GM23338 (cell line): ENCODE measurements at regions not wholly inside any gene's neighbourhood (a gene's known extent, or its start where the extent isn't known, plus 50 kb on each side); places are given as distances from the start of the nearest gene placed in this dataset.

Experiments used
- ATAC-seq: fragments of 200-7000 bp; cut with Tn5 transposase; 3 replicates; pipeline ENCODE4 v1.9.1; 2020
- DNase-seq: peaks from one replicate; pipeline ENCODE4 v3.0.0-alpha.2; 2015; ENCODE audit warnings: low spot score
- H2AFZ ChIP-seq: fragments of 200-600 bp; sonication (generic); 2 replicates; pipeline ENCODE4 v1.8.0; 2016; ENCODE audit warnings: antibody characterized with exemption, mild to moderate bottlenecking, moderate library complexity
- H3F3A ChIP-seq: fragments of 200-600 bp; sonication (generic); replicated peaks from 2 replicates; pipeline ENCODE4 v1.8.0; 2017; ENCODE audit warnings: antibody characterized with exemption, mixed run types, low read depth
- H3K27ac ChIP-seq: fragments of 200-600 bp; sonication (generic); 2 replicates; pipeline ENCODE4 v1.6.1; 2016; ENCODE audit warnings: low read depth
- H3K27me3 ChIP-seq: fragments of 200-600 bp; sonication (generic); 2 replicates; pipeline ENCODE4 v1.8.0; 2016; ENCODE audit warnings: mild to moderate bottlenecking, mixed run types, moderate library complexity; ENCODE audit not compliant: insufficient read depth
- H3K36me3 ChIP-seq: fragments of 200-600 bp; sonication (generic); 2 replicates; pipeline ENCODE4 v1.8.0; 2016; ENCODE audit warnings: mild to moderate bottlenecking; ENCODE audit not compliant: insufficient read depth
- H3K4me1 ChIP-seq: fragments of 200-600 bp; sonication (generic); 2 replicates; pipeline ENCODE4 v1.8.0; 2016; ENCODE audit warnings: mild to moderate bottlenecking, moderate library complexity; ENCODE audit not compliant: insufficient read depth
- H3K4me2 ChIP-seq: fragments of 200-600 bp; sonication (generic); 2 replicates; pipeline ENCODE4 v1.7.1; 2017; ENCODE audit warnings: mixed run types
- H3K4me3 ChIP-seq: fragments of 200-600 bp; sonication (generic); 2 replicates; pipeline ENCODE4 v1.6.1; 2016; ENCODE audit warnings: mixed run types
- H3K79me2 ChIP-seq: fragments of 200-600 bp; sonication (generic); replicated peaks from 2 replicates; pipeline ENCODE4 v1.8.0; 2017; ENCODE audit warnings: mild to moderate bottlenecking; ENCODE audit not compliant: insufficient read depth
- H3K9me2 ChIP-seq: fragments of 200-600 bp; sonication (generic); 2 replicates; pipeline ENCODE4 v1.8.0; 2017; ENCODE audit not compliant: insufficient read depth
- H4K20me1 ChIP-seq: fragments of 200-600 bp; sonication (generic); replicated peaks from 2 replicates; pipeline ENCODE4 v1.8.0; 2017; ENCODE audit warnings: mild to moderate bottlenecking; ENCODE audit not compliant: insufficient read depth
- H3K27ac Mint-ChIP-seq: 2 replicates; pipeline ENCODE4 v1.8.0; 2020; ENCODE audit warnings: inconsistent platforms, mild to moderate bottlenecking, moderate library complexity, mixed read lengths
- H3K27me3 Mint-ChIP-seq: 3 replicates; pipeline ENCODE4 v1.8.0; 2022; ENCODE audit warnings: low read depth, mild to moderate bottlenecking, moderate library complexity, mixed read lengths, inconsistent platforms; ENCODE audit not compliant: insufficient read depth, poor library complexity
- H3K36me3 Mint-ChIP-seq: 3 replicates; pipeline ENCODE4 v1.8.0; 2021; ENCODE audit warnings: low read depth, mild to moderate bottlenecking, inconsistent platforms, moderate library complexity, mixed read lengths
- H3K4me1 Mint-ChIP-seq: 3 replicates; pipeline ENCODE4 v1.8.0; 2020; ENCODE audit warnings: mild to moderate bottlenecking, inconsistent platforms, mixed read lengths
- H3K4me3 Mint-ChIP-seq: 3 replicates; pipeline ENCODE4 v1.8.0; 2021; ENCODE audit warnings: moderate library complexity, mild to moderate bottlenecking, inconsistent platforms, mixed read lengths
- H3K9me3 Mint-ChIP-seq: 3 replicates; pipeline ENCODE4 v1.8.0; 2020; ENCODE audit warnings: moderate library complexity, mild to moderate bottlenecking, inconsistent platforms, mixed read lengths
- CREB1 ChIP-seq: fragments of 250-450 bp; sonication (Bioruptor Pico); IDR thresholded peaks from 2 replicates; pipeline ENCODE4 v1.5.0; 2020; ENCODE audit warnings: low read depth, mild to moderate bottlenecking, moderate library complexity
- ETS1 ChIP-seq: IDR thresholded peaks from 2 replicates; pipeline ENCODE4 v1.6.1; 2016; ENCODE audit warnings: antibody characterized with exemption
- EZH2 ChIP-seq: fragments of 200-600 bp; sonication (generic); IDR thresholded peaks from one replicate; pipeline ENCODE4 v1.8.0; 2017; ENCODE audit warnings: antibody characterized with exemption, mild to moderate bottlenecking, low read depth; ENCODE audit not compliant: unreplicated experiment
- EZH2phosphoT487 ChIP-seq: fragments of 200-600 bp; sonication (generic); IDR thresholded peaks from one replicate; pipeline ENCODE4 v1.8.1; 2018; ENCODE audit warnings: antibody characterized with exemption; ENCODE audit not compliant: unreplicated experiment
- JUNB ChIP-seq: IDR thresholded peaks from one replicate; pipeline ENCODE4 v1.6.1; 2016; ENCODE audit warnings: antibody characterized with exemption; ENCODE audit not compliant: unreplicated experiment
- NANOG ChIP-seq: IDR thresholded peaks from 2 replicates; pipeline ENCODE4 v1.6.1; 2016; ENCODE audit warnings: antibody characterized with exemption, borderline replicate concordance
- POLR2AphosphoS5 ChIP-seq: IDR thresholded peaks from 2 replicates; pipeline ENCODE4 v1.6.1; 2016; ENCODE audit warnings: antibody characterized with exemption, low read depth
- STAT1 ChIP-seq: IDR thresholded peaks from one replicate; pipeline ENCODE4 v1.6.1; 2016; ENCODE audit warnings: antibody characterized with exemption; ENCODE audit not compliant: unreplicated experiment
- ZNF114 ChIP-seq: fragments of 250-450 bp; sonication (Bioruptor Pico); IDR thresholded peaks from 2 replicates; pipeline ENCODE4 v1.5.0; 2020; ENCODE audit warnings: mild to moderate bottlenecking, moderate library complexity
- ZNF331 ChIP-seq: fragments of 250-450 bp; sonication (Bioruptor Pico); IDR thresholded peaks from 2 replicates; pipeline ENCODE4 v1.5.0; 2020; ENCODE audit warnings: low read depth, mild to moderate bottlenecking, moderate library complexity
- TF ChIP-seq, protein P1 (sequence below): IDR thresholded peaks from one replicate; pipeline ENCODE4 v1.6.1; 2018; ENCODE audit warnings: antibody characterized with exemption; ENCODE audit not compliant: unreplicated experiment
- TF ChIP-seq, protein P2 (sequence below), 2 experiments: fragments of 200-600 bp in 1 of 2; sonication (generic) in 1 of 2; conservative IDR thresholded peaks; 2 replicates each; pipeline versions ENCODE4 v1.5.1 to v1.6.1; 2016 to 2017; ENCODE audit warnings: antibody characterized with exemption in 2 of 2, low read depth in 2 of 2, mild to moderate bottlenecking in 2 of 2, moderate library complexity in 1 of 2

DNA sequence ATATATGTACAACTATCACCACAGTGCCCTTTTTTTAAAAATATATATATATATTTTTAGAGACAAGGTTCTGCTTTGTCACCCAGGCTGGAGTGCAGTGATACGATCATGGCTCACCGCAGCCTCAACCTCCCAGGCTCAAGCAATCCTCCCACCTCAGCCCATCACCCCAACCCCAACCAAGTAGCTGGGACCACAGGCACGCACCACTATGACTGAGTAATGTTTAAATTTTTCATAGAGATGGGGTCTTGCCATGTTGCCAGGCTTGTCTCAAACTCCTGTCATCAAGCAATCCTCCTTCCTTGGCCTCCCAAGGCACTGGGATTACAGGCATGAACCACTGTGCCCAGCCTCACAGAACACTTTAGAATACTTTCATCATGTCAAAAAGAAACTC lies 234.9 kb downstream of the SH2D4B start (continued):
- TF ChIP-seq, protein P1, sequence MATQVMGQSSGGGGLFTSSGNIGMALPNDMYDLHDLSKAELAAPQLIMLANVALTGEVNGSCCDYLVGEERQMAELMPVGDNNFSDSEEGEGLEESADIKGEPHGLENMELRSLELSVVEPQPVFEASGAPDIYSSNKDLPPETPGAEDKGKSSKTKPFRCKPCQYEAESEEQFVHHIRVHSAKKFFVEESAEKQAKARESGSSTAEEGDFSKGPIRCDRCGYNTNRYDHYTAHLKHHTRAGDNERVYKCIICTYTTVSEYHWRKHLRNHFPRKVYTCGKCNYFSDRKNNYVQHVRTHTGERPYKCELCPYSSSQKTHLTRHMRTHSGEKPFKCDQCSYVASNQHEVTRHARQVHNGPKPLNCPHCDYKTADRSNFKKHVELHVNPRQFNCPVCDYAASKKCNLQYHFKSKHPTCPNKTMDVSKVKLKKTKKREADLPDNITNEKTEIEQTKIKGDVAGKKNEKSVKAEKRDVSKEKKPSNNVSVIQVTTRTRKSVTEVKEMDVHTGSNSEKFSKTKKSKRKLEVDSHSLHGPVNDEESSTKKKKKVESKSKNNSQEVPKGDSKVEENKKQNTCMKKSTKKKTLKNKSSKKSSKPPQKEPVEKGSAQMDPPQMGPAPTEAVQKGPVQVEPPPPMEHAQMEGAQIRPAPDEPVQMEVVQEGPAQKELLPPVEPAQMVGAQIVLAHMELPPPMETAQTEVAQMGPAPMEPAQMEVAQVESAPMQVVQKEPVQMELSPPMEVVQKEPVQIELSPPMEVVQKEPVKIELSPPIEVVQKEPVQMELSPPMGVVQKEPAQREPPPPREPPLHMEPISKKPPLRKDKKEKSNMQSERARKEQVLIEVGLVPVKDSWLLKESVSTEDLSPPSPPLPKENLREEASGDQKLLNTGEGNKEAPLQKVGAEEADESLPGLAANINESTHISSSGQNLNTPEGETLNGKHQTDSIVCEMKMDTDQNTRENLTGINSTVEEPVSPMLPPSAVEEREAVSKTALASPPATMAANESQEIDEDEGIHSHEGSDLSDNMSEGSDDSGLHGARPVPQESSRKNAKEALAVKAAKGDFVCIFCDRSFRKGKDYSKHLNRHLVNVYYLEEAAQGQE = no peak
- TF ChIP-seq EZH2phosphoT487 = no peak
- no peak for TF ChIP-seq ETS1
- TF ChIP-seq, protein P2, sequence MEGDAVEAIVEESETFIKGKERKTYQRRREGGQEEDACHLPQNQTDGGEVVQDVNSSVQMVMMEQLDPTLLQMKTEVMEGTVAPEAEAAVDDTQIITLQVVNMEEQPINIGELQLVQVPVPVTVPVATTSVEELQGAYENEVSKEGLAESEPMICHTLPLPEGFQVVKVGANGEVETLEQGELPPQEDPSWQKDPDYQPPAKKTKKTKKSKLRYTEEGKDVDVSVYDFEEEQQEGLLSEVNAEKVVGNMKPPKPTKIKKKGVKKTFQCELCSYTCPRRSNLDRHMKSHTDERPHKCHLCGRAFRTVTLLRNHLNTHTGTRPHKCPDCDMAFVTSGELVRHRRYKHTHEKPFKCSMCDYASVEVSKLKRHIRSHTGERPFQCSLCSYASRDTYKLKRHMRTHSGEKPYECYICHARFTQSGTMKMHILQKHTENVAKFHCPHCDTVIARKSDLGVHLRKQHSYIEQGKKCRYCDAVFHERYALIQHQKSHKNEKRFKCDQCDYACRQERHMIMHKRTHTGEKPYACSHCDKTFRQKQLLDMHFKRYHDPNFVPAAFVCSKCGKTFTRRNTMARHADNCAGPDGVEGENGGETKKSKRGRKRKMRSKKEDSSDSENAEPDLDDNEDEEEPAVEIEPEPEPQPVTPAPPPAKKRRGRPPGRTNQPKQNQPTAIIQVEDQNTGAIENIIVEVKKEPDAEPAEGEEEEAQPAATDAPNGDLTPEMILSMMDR (conservative IDR thresholded peaks at IDR 0.05; ENCODE audit: low read depth in 2 of 2) = no peak
- no peak for TF ChIP-seq POLR2AphosphoS5
- no peak for TF ChIP-seq EZH2
- TF ChIP-seq CREB1 (CRISPR knock-in tag) = no peak

DNA sequence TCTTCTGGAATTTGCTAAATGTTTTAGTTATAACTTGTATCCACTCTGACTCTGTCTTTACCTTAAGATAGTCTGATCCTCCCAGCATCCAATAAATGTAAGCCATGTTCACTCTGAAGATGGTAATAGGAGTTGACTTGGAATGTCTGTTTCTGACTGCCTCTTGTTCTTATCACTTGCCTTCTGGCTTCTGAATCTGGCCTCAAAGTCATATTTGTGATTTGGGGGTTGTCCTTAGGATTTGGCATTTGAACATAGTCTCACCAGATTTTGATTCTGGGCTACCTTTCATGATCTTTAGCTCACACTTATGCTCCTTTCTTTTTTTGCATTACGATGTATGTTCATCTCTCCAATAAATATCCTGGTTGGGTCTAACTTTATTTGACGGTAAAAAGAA lies 247.0 kb downstream of the SH2D4B start:
- no peaks in the 10 kb centered on the region for H3K4me1 Mint-ChIP-seq
- H3K4me2 ChIP-seq = no peak overlapping the region
- no peaks in the 10 kb centered on the region for H3K27me3 Mint-ChIP-seq
- no peaks in the 10 kb centered on the region for H3K9me2 ChIP-seq
- H3K4me3 ChIP-seq = no peak overlapping the region
- no peak overlapping the region for H3K27ac Mint-ChIP-seq
- ATAC-seq (no peak), DNase-seq (no peak)
- H3K79me2 ChIP-seq = no peaks in the 10 kb centered on the region
- H3K27me3 ChIP-seq = no peaks in the 10 kb centered on the region
- H3F3A ChIP-seq = no peaks in the 10 kb centered on the region
- no peak overlapping the region for H3K27ac ChIP-seq
- no peaks in the 10 kb centered on the region for H4K20me1 ChIP-seq
- no peaks in the 10 kb centered on the region for H3K4me1 ChIP-seq
- no peak overlapping the region for H2AFZ ChIP-seq
- H3K9me3 Mint-ChIP-seq = no peaks in the 10 kb centered on the region
- H3K36me3 Mint-ChIP-seq = no peaks in the 10 kb centered on the region
- H3K4me3 Mint-ChIP-seq = no peak overlapping the region
- no peaks in the 10 kb centered on the region for H3K36me3 ChIP-seq
- TF ChIP-seq CREB1 (CRISPR knock-in tag) = no peak
- no peak for TF ChIP-seq STAT1
- TF ChIP-seq NANOG = no peak
- TF ChIP-seq POLR2AphosphoS5 = no peak
- TF ChIP-seq EZH2 = no peak
- no peak for TF ChIP-seq EZH2phosphoT487
- TF ChIP-seq, protein P2 (conservative IDR thresholded peaks at IDR 0.05; ENCODE audit: low read depth in 2 of 2) = no peak
- TF ChIP-seq, protein P1 = no peak
- TF ChIP-seq JUNB = no peak
- TF ChIP-seq ZNF114 (CRISPR knock-in tag) = no peak
- no peak for TF ChIP-seq ZNF331 (CRISPR knock-in tag)
